Esophagus squamous epithelium (tissue), 5 donors: ENCODE measurements at regions not wholly inside any gene's neighbourhood (a gene's known extent, or its start where the extent isn't known, plus 50 kb on each side); places are given as distances from the start of the nearest gene placed in this dataset.

ENCODE experiments used
- DNase-seq: peaks from one replicate; lab custom pipeline; 2025; lab: John Stamatoyannopoulos, UW
- H3K27ac ChIP-seq, 4 donors: fragments of 200-600 bp; sonication (generic); one replicate each; pipeline ENCODE4 v1.5.1; 2016 to 2019; ENCODE audit warnings: mild to moderate bottlenecking in 1 of 4
- H3K27me3 ChIP-seq, 4 donors: fragments of 200-600 bp; sonication (generic); 1 replicate in 3 of 4; 2 replicates in 1 of 4; pipeline versions ENCODE4 v1.5.1 to v1.6.0; 2017 to 2021; ENCODE audit warnings: antibody characterized with exemption in 1 of 4
- H3K36me3 ChIP-seq, 3 donors: fragments of 200-600 bp; sonication (generic); one replicate each; pipeline ENCODE4 v1.5.1; 2016 to 2019
- H3K4me1 ChIP-seq, 3 donors: fragments of 200-600 bp; sonication (generic); one replicate each; pipeline ENCODE4 v1.5.1; 2017 to 2019
- H3K4me3 ChIP-seq, 4 donors: fragments of 200-600 bp; sonication (generic); 1 replicate in 3 of 4; 2 replicates in 1 of 4; pipeline ENCODE4 v1.5.1; 2016 to 2019; ENCODE audit warnings: mild to moderate bottlenecking in 2 of 4, moderate library complexity in 1 of 4
- H3K9me3 ChIP-seq, 3 donors: fragments of 200-600 bp; sonication (generic); one replicate each; pipeline ENCODE4 v1.5.1; 2016 to 2019
- POLR2A ChIP-seq, 4 donors: fragments of 450-650 bp; IDR thresholded peaks; one replicate each; pipeline ENCODE4 v1.6.1; 2017; ENCODE audit warnings: antibody characterized with exemption in 4 of 4, mild to moderate bottlenecking in 4 of 4, moderate library complexity in 3 of 4
- WGBS, 2 donors: methylation state at CpG; one replicate each; pipeline ENCODE4 v1.1.5; 2018; 5-methylcytosine and 5-hydroxymethylcytosine counted together
- intact Hi-C: fragments of 100-400 bp; cut with DNase I; formaldehyde crosslinking; loops from one replicate; pipeline ENCODE4 v1.15.0; 2022
- TF ChIP-seq, protein P1 (sequence below), 6 experiments: fragments of 450-650 bp in 4 of 6; fragments of 200-600 bp in 2 of 6; sonication (generic) in 2 of 6; IDR thresholded peaks; one replicate each; pipeline ENCODE4 v1.5.1; 2016 to 2019; ENCODE audit warnings: antibody characterized with exemption in 6 of 6, mild to moderate bottlenecking in 4 of 6, moderate library complexity in 4 of 6
- donor health status: DM: yes; HTN: yes; CAD: no.

DNA sequence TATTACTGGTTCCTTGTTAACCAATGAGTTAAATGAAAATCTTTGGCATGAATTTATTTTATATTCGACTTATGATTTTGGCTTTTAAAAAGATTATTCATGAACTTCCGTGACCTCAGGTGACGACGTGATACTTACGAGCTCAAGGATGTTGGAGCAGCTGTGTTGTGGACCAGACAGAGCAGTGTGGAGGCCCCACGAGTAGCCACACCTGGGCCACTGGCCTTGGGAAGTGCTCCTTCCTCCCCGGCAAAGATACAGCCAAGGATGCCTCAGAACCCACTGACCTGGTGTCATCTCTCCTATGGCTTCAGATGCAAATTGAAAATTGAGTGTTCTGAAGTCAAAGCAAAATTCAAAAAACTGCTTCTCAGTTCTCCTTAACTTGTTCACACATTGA, 147.5 kb upstream of the PPP2R2D start:
- Histone ChIP-seq H3K27me3 (peaks cover 0 to 41% (median 0%) of the 10 kb centered on the region in 4 donors), H3K4me3 (no peak overlapping the region), H3K27ac (no peak overlapping the region), H3K4me1 (peaks cover 0 to 6% (median 0%) of the 10 kb centered on the region in 3 donors), H3K36me3 (no peaks in the 10 kb centered on the region), H3K9me3 (no peaks in the 10 kb centered on the region)
- intact Hi-C loops, result no loop called here
- WGBS, 2 donors, result 62 to 76% methylated on average over 7 of the region's 7 CpGs
- no peak for TF ChIP-seq POLR2A (IDR thresholded peaks at IDR 0.05)
- TF ChIP-seq, protein P1, sequence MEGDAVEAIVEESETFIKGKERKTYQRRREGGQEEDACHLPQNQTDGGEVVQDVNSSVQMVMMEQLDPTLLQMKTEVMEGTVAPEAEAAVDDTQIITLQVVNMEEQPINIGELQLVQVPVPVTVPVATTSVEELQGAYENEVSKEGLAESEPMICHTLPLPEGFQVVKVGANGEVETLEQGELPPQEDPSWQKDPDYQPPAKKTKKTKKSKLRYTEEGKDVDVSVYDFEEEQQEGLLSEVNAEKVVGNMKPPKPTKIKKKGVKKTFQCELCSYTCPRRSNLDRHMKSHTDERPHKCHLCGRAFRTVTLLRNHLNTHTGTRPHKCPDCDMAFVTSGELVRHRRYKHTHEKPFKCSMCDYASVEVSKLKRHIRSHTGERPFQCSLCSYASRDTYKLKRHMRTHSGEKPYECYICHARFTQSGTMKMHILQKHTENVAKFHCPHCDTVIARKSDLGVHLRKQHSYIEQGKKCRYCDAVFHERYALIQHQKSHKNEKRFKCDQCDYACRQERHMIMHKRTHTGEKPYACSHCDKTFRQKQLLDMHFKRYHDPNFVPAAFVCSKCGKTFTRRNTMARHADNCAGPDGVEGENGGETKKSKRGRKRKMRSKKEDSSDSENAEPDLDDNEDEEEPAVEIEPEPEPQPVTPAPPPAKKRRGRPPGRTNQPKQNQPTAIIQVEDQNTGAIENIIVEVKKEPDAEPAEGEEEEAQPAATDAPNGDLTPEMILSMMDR (IDR thresholded peaks at IDR 0.05), result no peak
- no peak for DNase-seq

DNA sequence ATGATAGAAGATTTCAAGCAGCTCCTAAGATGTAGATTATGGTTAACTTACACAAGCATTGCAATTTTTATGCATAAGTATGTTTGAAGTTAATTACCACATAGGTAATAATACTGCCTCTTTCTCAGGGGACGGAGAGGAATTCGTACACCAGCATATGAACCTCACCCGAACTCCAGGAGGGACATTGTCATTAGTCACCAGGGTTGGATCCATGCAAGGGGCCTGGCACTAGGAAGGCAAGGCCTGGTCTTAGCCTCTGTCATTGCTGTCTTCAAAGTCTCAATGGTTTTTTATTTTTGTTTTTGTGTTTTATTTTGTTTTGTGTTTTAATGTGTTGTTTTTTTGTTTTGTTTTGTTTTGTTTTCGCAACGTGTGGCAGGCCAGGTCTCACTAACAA, 145.6 kb upstream of the PPP2R2D start:
- Histone ChIP-seq H3K4me3 (no peak overlapping the region), H3K4me1 (peaks cover 0 to 6% (median 0%) of the 10 kb centered on the region in 3 donors), H3K27ac (no peak overlapping the region), H3K36me3 (no peaks in the 10 kb centered on the region), H3K9me3 (no peaks in the 10 kb centered on the region), H3K27me3 (peaks cover 0 to 31% (median 0%) of the 10 kb centered on the region in 4 donors)
- DNase-seq, result no peak
- intact Hi-C loops, result no loop called here
- TF ChIP-seq POLR2A (IDR thresholded peaks at IDR 0.05), result no peak
- TF ChIP-seq, protein P1 (IDR thresholded peaks at IDR 0.05), result no peak
- WGBS, 2 donors, result 88 to 90% methylated on average over 5 of the region's 5 CpGs

DNA sequence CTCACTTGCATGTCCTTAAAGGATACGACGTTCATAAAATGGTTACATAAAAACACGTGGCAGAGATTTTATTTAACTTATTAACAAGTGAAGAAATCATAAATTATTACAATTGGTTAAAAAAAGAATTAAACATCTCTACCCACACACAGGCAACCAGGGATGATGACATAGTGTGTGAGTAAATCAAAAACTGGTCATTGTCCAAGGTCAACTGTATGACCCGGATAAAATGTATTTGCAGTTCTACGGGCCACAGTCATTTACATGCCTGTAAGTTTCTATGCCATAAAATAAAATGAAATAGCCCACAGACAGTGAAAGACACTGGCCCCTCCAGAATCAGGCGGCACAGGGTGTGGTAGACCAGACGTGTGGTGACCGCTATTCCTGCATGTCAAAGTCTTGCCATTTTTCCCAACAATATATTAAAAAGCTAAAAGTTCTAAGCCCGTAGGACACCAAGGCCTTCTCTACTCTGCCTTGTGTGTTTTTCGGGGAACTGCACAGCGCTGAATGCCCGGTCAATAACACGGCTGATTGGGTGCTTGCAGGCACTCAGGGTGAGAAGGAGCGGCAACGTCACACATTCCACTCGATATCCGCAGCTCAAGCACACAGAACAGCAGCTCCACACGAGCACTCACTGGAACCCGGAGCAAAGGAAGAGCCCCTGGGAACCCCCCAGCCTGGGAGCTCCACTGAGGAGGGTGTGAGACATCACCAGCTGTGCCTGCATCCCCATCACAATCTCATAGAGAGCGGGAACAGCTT, 143.3 kb upstream of the PPP2R2D start:
- peaks cover 0 to 20% (median 0%) of the 10 kb centered on the region in 4 donors for H3K27me3 ChIP-seq
- no peak for DNase-seq
- WGBS, 2 donors, result 82 to 90% methylated on average over 18 to 20 of the region's 20 CpGs
- intact Hi-C loops, result no loop called here
- no peak overlapping the region for H3K4me3 ChIP-seq
- no peaks in the 10 kb centered on the region for H3K4me1 ChIP-seq
- H3K36me3 ChIP-seq, result no peaks in the 10 kb centered on the region
- H3K9me3 ChIP-seq, result no peaks in the 10 kb centered on the region
- H3K27ac ChIP-seq, result no peak overlapping the region
- no peak for TF ChIP-seq POLR2A (IDR thresholded peaks at IDR 0.05)
- TF ChIP-seq, protein P1 (IDR thresholded peaks at IDR 0.05), result no peak

DNA sequence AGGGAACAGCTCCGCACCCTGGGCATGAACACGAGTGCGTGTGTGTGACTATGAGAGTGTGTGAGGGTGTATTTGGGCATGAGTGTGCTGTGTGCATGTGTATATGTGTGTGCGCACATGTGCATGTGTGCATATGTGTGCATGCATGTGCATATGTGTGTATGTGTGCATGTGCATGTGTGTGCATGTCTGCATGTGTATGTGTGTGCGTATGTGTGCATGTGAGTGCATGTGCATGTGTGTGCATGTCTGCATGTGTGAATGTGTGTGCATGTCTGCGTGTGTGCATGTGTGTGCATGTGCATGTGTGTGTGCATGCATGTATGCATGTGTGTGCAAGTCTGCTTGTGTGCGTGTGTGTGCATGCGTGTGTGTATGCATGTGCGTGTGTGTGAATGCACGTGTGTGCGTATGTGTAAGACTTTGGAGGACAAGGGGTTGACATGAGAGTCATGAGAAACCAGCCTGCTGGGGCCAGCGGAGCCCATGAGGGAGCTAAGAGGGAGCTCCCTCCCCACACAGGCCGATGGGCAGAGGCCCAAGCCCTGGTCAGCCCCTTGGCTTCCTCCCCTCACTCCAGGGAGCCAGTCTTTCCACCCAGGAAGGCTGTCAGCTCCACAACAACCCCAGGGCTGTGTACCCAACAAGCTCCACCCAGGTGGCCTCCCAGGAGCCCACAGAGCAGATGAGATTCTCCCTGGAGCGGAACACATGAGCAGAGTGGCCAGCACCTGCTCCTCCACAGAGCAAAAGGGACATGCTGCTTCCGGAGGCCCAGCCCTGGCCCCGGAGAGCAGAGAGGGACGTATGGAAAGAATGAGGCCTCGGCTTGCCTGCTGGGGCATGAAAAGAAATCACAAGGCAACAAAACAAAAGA, 142.5 kb upstream of the PPP2R2D start:
- no peak for DNase-seq
- H3K36me3 ChIP-seq, result no peaks in the 10 kb centered on the region
- intact Hi-C loops, result no loop called here
- H3K27me3 ChIP-seq, result peaks cover 0 to 25% (median 0%) of the 10 kb centered on the region in 4 donors
- 74 to 86% methylated on average over 12 to 13 of the region's 18 CpGs for WGBS, 2 donors
- H3K4me1 ChIP-seq, result no peaks in the 10 kb centered on the region
- no peak overlapping the region for H3K4me3 ChIP-seq
- TF ChIP-seq POLR2A (IDR thresholded peaks at IDR 0.05), result no peak
- TF ChIP-seq, protein P1 (IDR thresholded peaks at IDR 0.05), result no peak
- no peaks in the 10 kb centered on the region for H3K9me3 ChIP-seq
- no peak overlapping the region for H3K27ac ChIP-seq

DNA sequence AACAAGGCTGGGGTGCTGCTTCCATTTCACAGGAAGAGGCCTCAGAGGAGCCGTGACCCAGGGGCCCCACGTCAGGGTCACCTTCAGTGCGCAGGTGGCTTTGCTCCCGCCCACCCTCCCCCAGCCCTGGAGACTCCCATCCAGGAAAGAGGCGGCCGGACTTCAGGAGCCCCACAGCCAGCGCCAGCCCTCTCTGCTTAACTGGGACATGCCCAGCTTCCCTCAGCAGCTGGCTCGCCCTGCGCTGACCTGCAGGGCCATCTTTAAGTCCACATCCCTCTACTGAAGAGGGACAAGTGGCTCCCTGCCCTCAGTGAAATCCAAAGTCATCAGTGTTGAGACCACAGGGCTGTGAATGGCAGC, 141.9 kb upstream of the PPP2R2D start:
- TF ChIP-seq, protein P1 (IDR thresholded peaks at IDR 0.05), result no peak
- no peak for TF ChIP-seq POLR2A (IDR thresholded peaks at IDR 0.05)
- no peaks in the 10 kb centered on the region for H3K36me3 ChIP-seq
- no peaks in the 10 kb centered on the region for H3K4me1 ChIP-seq
- WGBS, 2 donors, result 40% methylated on average over 2 of the region's 9 CpGs; no CpG with 5 or more reads in 1 of the 2 donors
- intact Hi-C loops, result no loop called here
- H3K4me3 ChIP-seq, result no peak overlapping the region
- DNase-seq, result no peak
- peaks cover 0 to 25% (median 0%) of the 10 kb centered on the region in 4 donors for H3K27me3 ChIP-seq
- no peak overlapping the region for H3K27ac ChIP-seq
- H3K9me3 ChIP-seq, result no peaks in the 10 kb centered on the region
